CD4-positive, alpha-beta T cell treated with Interleukin-12 subunit alpha and Interleukin-12 subunit beta, for 1 hour (primary cell): ENCODE measurements at regions not wholly inside any gene's neighbourhood (a gene's known extent, or its start where the extent isn't known, plus 50 kb on each side); places are given as distances from the start of the nearest gene placed in this dataset.

ENCODE experiments used
- DNase-seq: peaks from one replicate; pipeline ENCODE4 v3.0.0-alpha.2; 2020

DNA sequence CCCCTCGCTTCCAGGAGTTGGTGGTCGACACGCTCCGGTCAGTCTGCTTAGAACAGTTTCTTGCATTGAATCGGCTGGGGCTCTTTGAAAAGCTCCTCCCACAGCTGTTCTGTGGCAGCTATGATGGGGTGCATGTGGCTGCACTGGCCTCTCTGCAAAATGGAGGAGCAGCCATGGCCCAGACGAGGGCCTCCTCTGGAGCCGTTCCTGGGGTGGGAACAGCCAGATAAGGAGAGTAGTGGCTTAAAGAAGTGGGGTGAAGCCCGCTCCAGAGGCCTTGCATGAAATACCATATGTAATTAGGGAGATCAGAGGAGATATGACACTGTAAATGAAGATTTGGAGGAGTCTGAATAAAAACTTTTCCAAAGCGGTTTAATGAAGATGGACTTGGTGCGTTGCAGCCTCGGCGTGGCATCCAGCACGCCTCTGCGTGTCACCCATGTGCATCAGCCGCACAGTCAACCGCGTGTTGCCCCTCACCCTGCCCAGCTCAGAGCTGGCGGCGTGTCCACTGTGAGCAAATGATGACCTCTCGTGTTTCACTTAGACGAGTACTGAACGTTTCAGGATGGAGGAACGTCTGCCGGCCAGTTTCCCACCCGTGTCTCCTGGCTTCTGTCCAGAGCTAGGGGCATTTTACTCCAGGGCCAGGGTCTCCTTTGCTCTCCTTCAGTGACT is 199.2 kb downstream of the TEX29 start:
- no peak for DNase-seq

GRCh38 chr13:111521030-111521429 is 200.6 kb downstream of the TEX29 start:
- DNase-seq: no peak

- no peak for DNase-seq
Observed at GRCh38 chr13:111521691-111522229, 201.3 kb downstream of the TEX29 start.

- no peak for DNase-seq
Observed at GRCh38 chr13:111525320-111526118, 205.1 kb downstream of the TEX29 start.

DNA sequence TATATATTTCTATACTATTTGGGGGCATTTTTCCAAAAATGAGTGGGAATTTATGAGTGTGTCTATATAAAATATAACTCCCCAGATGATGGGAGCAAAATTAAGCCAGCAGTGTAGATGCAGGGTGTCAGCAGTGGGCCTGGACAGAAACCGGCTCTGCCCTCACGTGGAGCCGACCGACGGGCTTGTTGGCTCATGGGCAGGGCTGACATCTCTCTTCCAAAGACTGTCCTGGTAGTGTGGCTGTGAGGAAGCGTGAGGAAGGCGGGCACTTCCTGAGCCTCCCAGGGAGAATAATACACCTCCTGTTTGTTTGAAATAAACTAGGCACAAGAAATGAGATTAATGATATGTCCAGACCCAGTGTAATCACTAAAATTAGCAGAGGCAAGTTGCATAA is 206.5 kb downstream of the TEX29 start:
- no peak for DNase-seq

- no peak for DNase-seq
Observed at GRCh38 chr13:111527614-111528229, 207.3 kb downstream of the TEX29 start.

DNA sequence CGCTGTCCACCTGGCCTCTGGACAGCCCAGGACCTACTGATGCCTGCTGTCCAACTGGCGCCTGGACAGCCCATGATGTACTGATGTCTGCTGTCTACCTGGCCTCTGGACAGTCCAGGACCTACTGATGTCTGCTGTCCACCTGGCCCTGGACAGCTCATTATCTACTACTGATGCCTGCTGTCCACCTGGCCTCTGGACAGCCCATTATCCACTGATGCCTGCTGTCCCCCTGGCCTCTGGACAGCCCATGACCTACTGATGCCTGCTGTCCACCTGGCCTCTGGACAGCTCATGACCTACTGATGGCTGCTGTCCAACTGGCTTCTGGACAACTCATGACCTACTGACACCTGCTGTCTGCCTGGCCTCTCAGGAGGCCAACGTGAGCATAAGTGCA is 208.1 kb downstream of the TEX29 start:
- no peak for DNase-seq

GRCh38 chr13:111530137-111530870 is 209.9 kb downstream of the TEX29 start:
- no peak for DNase-seq

- DNase-seq: no peak
Observed at GRCh38 chr13:111531505-111531904, 211.1 kb downstream of the TEX29 start.

DNA sequence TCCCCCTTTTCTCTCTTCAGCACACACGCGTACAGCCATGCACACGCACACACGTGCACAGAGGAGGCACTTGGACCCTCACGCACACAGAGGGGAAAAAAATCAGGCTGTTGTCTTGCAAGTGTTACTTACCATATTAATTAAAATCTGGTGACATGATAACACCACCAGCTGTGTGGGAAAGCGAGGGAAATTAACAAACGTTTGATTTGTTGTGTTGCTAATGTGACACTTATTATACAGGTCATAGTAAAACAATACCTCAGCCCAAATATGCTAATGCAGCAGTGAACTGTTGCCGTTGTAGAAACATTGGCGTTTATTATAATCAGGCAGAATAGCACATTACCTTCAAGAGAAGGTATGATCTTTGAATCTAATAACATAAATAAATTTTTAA is 211.7 kb downstream of the TEX29 start:
- no peak for DNase-seq

DNA sequence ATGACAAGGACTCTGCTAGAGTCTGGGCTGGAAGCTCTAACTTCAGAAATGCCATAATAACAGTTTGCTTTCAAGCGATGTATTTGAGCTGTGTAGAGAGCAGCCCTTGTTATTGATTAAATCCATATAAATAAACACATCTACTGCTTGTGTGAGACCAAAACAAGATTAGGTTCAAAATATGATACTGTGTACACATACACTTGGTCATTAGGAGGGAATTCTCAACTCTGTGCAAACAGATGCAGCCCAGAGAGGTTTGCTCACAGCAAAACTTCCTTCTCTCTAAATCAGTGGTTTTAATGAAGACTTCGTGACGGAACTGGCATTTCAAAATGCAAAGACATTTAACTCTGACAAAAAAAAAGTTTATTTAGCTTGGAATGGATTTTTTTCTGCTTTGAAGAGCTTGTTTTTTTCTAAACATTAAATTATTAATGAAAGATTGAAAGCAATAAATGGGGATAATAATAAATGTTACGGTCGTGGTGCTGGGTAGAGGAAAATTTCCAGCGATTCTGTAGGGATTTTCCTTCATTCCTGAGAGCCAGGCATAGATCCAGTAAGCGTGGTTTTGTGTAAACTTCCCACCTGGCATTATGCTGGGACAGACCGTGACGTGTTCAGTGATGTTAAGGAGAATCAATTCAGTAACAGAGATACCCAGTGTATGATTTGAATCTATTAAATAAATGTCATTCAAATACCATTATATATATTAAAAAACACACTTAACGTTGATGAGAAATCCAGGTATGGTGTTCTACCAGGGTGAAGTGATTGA is 213.7 kb downstream of the TEX29 start:
- no peak for DNase-seq

- DNase-seq: no peak
Observed at GRCh38 chr13:111534751-111535522, 214.5 kb downstream of the TEX29 start.

GRCh38 chr13:111535523-111535811 is 215.0 kb downstream of the TEX29 start:
- DNase-seq: no peak

- DNase-seq: no peak
Observed at GRCh38 chr13:111536075-111536642, 215.7 kb downstream of the TEX29 start.

- DNase-seq: no peak
Observed at GRCh38 chr13:111537115-111537728, 216.8 kb downstream of the TEX29 start.

DNA sequence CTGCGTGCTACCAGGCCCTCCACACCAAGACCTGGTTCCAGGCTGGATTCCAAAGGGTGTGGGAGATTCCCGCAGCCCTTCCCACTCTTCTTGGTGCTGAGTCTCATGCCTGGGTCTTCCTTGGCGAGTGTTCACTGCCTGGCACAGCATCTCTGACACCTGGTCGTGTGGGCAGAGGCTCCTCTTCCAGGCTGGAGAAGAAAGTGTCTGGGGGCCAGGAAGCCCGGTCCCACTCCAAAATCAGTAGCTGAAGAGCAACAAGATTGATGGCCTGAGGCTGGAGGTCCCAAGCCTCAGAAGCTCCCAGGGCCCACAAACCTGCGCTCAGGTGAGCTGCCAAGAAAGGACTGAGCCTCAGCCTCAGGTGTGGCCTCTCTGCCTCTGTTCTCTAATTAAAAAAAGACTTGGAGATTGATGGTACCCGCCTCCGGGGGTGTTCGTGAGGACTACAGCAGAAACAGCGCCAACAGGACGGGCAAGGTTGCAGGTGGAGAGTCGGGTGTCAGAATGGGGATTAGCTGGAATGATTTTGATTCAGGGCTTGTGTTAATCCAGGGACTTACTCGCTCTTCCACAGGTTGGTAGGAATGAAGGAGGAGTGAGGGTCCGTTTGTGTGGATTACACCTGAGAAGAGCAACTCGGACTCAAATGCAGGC is 217.5 kb downstream of the TEX29 start:
- DNase-seq: no peak

- DNase-seq: no peak
Observed at GRCh38 chr13:111539252-111539651, 218.8 kb downstream of the TEX29 start.

DNA sequence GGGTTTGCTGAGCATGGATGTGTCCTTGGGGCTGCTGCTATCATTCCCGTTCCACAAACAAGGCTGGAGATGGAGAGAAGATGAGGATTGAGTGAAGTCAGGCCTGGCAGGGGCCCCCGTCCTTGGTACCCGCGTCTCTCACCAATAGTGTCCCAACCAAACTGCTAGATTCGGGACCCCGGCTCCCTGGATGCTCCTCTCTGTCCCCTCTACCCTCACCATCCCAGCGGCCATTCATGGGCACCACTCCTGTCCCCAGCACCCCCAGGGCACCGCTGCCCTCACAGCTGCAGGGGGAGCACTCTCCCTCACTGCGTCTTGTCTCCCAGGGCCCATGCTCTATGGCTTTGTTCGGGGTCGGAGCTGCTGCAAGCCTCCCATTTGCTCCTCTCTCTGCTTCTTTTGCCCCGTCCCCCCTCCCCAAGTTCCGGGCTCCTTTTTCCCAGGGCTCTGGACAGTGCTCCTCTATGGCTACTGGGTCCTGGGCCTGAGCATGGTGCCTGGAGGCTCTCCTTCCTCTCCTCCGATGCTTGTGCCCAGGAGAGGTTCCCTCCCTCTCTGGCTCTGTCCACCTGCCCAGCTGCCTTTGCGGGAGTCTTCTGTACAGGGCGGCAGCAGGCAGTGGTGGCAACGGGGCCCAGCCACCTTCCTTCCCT is 219.5 kb downstream of the TEX29 start:
- DNase-seq: no peak

DNA sequence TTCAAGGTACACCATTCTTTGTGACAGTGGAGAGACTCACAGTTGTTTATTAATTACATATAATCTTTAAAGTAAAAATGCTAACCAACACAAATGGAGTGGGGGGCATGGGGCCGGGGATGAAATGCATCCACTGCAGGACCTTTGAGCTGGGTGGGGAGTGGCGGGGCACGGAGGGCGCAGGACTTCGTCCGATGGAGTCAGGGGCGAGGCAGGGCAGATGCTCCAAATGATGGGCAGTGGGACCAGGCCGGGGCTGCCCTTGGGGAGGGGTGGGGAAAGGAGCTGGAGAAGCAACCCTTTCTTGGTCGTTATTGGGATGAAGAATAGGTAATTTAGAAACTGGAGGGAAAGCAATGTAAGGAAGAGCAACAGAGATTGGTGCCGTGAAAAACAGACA is 220.0 kb downstream of the TEX29 start:
- DNase-seq: no peak

DNA sequence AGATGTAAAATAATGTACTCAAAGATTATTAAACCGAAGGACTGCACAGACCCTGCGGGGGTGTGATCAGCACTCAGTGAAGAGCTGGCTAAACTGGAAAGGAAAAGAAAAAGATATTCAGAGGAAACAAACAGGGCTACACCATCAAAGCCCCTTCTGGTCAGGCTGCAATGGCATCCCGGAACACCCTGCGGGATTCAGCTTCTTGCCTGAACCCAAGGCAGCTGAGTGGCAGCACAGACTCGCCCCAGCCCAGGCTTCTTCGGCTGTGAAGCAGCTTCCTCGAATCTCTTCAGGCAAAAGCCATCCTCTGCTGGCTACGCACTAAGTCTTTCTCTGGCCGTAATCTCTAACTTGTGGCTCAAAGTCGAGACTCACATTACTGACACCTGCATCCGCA is 220.9 kb downstream of the TEX29 start:
- DNase-seq: no peak
